Amygdala (tissue), 56 donors: ENCODE measurements at regions not wholly inside any gene's neighbourhood (a gene's known extent, or its start where the extent isn't known, plus 50 kb on each side); places are given as distances from the start of the nearest gene placed in this dataset.

Experiments used
- DNase-seq, 56 donors: peaks; one replicate each; lab custom pipeline; 2025; lab: John Stamatoyannopoulos, UW

DNA sequence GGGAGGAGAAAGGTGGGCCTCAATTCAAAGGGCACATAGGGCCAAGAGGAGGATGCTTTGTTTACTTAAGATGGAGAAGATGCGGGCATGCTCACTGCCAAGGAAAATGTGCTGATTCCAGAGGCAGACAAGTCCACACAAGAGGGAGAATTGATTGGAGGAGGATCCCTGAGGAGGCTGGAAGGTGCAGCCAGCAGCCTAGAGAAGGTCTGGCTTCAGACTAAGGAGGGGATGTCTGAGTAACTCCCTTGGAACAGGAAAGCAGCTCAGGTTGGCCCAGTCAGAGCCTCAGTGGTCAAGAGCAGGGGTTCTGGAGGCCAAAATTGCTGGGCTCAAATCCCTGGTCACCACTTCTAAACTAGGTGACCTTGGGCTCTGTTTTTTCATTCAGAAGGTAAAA, 265.5 kb upstream of the NCKAP5 start:
- no peak for DNase-seq

DNA sequence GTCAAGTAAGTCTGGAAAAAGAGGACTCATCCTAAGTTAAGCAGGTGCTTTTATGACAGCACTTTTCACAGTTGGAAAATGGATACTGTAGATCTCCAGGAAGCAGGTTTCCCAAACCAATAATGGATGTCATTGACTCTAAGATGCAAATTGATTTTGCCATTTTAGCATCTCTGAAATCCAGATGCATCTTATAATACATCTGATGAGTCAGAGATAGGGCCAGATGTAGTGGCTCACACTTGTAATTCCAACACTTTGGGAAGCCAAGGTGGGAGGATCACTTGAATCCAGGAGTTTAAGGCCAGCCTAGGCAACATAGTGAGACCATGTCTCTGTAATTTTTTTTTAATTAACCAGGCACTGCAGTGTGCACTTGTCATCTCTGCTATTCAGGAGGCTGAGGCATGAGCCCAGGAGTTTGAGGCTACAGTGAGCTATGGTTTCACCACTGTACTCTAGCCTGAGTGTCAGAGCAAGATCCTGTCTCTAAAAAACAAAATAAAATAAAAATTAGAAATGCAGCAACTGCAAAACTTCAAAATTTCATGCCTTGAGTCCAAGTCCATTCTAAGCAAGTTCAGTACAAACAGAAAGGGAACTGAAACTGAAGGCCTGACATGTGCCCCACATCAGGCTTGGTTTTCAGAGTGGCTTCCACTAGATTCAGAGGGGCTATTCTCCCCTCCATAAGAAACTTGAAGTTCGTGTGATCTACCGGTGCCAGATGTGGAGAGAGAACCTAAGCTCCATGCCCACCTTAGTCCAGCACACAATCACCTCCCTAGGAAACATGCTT, 267.8 kb upstream of the NCKAP5 start:
- DNase-seq, result no peak

DNA sequence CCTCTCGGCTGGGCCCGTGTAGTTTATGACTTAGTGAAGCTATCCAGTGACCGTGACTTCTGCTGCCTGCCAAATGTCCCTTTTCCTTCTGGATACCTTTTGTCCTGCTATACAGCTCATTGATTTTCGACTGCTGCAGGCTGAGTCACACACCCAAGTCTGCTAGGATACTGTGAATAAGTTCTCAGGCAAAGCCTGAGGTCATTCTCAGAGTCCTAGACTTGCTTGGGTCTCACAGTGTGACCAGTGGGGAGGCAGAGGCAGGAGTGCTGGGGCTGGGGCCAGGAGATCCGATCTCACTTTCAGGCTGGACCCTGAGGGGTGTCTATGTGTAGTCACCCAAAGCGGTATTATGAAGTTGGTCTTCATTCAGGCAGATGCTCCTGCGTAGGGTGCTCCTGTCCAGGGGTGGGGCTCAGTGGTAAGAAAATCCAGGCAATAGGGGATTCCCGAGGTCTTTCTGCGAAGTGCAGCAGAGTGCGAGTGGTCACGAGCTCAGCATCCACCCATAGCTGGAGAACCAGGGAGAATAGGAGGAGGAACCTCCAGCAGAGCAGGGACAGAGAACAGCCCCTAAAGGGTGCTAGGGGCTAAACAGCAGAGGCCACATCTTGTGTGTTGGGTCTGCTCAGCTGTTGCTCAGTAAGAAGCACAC, 268.6 kb upstream of the NCKAP5 start:
- DNase-seq, result no peak

DNA sequence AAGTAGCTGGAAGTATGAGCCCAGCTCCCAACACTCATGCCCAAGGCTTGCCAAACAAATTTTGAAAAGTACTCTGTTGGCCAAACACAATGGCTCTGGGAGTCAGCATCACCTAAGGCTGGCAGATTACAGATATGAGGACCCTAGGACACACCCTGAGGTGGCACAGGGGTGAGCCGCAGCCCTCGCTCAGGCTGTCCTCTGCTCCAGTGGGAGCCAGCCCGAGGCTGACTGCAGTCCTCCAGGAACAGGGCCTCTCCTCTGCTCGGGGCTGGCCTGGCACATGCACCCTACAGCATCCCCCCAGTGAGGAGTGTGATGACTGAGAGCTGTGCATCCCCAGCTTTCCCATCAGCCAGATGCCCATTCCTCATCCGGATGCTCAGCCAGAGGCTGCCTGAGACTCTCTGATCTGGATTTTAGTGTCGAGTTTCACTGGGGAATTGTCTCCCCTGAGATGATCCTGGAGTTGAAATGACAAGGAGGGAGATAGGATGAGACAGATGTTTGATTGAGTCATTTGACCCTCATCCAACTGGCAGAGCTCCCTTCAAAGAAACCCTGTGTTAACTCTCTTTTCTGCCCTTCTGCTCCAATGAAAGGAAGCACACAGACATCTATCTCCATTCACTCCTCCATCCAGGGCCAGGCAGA, 269.3 kb upstream of the NCKAP5 start:
- peak in 4 of 56 donors; percentile 5 to 23 (median 11) for DNase-seq

DNA sequence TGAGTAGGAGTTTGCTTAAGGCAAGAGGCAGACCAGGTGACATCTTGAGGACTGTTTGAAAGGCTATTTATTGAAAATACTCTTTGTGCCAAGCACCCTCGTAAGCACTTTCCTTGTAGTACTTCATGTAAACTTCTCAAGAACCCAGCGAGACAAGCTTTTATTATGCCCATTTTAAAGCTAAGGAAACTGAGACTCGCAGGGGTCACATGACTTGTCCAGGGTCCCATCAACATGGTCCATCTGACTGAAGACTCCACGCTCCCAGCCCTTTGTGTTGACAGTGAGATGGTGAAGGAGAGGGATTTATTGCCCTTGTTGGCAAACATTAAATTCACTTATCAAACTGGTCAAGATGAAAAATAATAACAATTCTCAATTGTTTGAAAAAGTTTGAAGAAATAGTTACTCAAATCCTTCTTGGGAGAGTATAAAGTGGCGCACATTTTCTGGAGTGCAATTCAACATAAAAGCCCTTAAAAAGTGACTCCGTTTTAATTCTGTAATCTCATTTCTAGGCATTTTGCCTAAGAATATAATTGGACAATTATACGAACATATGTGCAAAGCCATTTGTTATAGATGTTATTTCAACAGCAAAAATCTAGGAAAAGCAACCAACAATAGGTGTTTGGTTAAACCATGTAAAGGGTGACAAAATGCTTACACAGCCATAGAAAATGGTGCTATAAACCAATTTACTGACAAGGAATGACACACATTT, 270.5 kb upstream of the NCKAP5 start:
- DNase-seq, result no peak

DNA sequence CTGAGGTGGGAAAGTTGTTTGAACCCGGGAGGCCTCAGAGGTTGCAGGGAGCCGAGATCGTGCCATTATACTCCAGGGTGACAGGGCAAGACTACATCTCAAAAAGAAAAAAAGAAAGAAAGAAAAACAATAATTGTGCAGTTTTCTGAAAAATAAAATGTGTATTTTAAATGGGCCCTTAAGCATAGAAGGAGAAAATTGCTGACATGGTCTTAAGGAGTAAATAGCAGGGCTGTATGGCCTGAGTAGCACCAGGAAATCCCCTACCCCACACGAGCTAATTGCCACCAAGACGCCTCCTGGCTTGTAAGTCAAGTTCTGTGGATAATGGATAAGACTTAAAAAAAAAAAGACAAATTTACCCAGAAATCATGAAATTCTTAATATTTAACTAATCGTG, 271.4 kb upstream of the NCKAP5 start:
- no peak for DNase-seq

DNA sequence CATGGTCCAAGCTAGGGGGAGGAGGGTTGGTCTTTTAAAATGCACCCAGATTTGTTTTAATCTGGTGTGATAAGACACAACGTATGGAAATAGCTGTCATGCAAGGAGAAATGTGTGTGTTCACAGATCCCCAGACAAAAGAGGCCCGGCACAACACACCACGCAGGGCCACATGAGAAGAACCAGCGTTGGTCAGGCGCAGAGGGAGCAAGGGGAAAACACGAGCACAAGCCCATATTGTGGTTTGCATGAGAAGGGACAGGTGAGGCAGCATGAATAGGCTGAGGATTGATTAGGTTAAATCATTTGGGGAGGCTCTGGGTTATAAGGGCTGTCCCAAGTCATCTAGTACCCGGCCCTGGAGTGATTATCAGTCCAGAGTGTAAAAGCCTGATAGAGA, 272.5 kb upstream of the NCKAP5 start:
- no peak for DNase-seq

DNA sequence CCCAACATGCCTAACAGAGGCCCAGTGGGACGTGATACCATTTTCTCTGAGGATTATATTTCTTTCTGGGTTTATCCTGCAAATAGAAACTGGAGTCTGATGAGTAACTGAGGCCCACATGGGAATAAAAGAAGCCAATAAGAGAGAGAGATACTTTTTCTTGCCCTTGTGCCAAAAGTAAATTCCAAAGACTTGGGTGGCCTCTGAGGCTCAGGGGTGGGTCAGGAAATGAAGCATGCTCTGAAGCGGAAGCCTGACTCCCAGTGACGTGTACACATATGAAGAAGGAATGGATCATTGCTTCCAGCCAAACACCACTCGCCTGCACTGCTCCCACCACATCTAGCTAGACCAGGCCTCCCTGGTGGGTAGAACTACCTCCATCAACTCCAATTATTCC, 273.6 kb upstream of the NCKAP5 start:
- DNase-seq, result no peak

DNA sequence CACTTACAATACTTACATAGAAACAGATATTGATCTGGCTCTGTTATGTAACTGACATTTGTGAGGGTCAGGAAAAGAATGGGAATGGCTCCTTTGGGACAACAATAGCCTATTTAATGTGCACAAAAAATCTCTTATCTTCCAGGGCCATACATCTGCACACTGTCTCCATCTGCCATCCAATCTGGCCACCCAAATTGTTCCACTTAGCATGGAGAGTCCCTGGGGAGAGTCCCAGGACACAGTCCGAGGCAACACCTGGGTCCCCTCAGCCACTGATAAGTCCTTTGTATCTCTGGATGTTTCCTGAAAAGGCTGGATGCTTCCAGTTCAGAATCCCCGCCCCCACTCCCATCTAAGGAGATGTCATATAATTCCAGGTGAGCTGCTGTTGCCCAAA, 274.2 kb upstream of the NCKAP5 start:
- no peak for DNase-seq

DNA sequence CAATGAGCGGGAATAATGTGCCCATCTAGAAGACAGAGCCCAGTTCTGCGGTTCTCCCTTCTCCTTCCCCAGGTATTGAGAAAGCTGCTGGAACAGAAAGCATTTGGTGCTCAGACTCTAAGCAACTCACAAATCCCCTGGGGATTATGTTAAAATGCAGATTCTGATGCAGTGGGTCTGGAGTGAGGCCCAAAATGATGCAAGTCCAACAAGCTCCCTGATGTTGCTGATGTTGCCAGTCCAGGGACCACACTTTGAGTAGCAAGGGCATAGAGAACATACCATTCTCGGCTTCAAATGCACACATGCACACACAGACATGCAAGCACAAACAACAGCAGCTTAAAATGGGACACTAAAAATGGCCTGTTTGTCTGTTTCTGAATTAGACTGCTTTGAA, 274.8 kb upstream of the NCKAP5 start:
- DNase-seq, result no peak

DNA sequence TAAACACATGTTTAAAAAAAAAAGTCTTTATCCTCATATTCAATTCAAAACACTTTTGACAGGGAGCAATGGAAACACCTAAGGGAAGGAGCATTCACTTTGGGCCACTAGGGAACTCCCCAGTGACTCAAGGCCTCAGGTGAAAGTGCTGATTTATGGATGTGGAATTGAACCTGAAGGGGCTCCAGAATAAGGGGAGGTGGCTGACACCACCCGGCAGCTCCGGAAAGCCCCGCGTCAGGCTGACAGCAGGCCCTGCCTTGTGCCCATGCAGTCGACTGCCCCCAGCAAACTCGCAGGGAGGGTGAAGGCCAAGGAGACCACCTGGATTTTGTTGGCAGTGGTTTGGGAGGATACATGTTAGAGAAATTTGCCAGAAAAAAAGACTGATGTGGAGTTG, 275.3 kb upstream of the NCKAP5 start:
- no peak for DNase-seq

DNA sequence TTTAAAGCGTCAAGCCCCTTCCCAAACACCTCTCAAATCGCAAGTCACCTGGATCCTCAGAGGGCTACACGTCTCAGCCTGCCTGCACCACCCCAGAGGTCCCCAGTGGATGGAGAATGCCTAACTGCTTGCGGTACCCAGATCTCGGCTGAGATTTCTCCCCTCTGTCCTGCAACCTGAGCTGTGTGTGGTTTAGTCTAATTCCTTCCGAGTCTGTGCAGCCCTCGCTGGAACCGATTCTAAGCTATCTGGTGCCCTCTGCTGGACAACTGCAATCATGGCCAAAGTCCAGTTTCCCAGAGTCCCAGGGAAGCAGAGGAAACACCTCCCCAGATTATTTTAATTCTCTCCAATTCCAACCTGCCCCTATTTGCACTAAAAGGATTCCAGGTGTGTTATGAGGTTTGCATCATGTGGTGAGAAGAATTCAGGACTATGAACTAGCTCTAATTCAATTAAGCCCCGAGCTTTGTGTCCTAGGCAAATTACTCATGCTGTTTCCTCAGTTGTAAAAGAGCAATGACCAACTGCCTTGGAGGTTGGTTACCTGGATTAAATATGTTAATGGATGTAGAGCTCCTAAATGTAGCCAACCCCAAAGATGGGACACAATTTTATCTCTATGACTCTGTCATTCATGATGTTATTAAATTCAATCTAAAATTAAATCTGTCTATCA, 276.1 kb upstream of the NCKAP5 start:
- DNase-seq, result peak in 50 of 56 donors; percentile 4 to 83 (median 36)

DNA sequence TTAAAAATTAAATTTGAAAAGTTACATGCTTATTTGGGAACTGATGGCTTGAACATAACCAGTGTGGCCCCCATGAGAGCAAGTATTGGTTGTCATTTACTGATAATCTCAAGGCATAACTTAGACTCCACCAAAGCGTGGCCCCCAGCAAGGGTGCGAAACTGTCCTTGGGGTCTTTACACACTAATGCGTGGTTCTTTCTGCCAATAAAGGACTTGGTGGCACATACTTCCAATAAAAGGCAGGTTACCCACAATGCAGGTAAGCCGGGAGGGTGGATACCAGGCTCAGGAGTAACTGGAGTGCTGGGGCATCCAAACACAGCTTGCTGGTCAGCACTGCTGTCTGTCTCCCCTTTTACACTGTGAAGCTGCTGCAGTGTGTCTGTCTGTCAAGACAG, 278.2 kb upstream of the NCKAP5 start:
- no peak for DNase-seq

DNA sequence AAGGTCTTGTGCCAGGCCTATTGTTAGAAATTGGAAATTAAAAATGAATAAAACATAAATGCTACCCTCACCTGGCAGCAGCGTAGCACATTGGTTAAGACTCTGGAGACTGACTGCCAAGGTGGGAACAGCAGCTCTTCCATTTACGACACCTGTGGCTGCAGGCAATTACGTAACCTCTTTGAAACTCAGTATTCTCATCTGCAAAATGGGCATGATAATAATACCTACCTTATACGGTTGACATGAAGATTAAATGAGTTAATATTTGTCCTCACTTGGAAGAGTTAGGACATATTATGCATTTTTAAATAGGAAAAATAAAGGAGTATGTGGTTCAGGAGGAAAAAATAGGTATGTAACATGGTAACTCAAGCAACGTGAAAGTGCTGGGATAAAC, 279.3 kb upstream of the NCKAP5 start:
- no peak for DNase-seq

DNA sequence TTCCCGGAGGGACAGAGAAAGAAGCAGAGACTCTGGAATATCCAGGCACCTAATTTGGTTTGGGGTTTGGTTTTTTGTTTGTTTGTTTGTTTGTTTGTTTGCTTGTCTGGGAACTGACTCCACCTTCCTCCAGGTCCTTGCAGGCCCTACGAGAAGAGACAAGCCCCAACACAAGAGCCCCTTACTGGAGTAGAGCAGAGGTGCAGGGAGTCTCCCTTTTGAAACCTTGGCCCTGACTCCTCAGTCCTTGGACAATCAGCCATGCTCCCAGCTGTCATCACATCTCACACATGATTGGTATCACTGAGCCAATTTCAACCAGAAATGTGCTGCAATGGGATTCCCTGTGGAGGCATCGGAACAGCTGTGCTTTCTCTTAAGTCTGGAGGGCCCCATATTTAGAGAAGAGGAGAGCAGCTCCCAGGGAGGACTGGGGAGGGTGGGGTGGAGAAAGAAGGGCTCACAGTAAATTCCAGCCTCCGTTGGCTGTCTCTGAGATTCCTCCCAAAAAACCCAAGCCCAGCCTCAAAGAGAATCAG, 279.9 kb upstream of the NCKAP5 start:
- DNase-seq, result no peak

DNA sequence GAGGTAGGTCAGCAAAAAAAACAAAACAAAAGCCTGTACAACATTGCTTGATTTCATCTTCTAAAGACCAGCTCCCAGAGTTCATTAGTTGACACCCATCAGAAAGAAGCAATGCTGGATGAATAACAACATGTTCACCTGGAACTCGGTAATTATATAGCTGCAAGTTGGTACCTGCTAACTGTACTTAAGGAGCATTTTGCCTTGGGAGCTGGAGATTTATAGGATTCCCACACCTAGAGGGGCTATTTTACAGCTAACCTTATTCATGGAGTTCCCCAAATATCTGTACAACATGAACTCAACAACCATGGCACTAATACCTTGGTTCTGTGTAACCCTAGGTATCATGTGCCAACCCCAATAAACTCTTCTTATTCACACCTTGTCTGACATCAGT, 281.1 kb upstream of the NCKAP5 start:
- no peak for DNase-seq

DNA sequence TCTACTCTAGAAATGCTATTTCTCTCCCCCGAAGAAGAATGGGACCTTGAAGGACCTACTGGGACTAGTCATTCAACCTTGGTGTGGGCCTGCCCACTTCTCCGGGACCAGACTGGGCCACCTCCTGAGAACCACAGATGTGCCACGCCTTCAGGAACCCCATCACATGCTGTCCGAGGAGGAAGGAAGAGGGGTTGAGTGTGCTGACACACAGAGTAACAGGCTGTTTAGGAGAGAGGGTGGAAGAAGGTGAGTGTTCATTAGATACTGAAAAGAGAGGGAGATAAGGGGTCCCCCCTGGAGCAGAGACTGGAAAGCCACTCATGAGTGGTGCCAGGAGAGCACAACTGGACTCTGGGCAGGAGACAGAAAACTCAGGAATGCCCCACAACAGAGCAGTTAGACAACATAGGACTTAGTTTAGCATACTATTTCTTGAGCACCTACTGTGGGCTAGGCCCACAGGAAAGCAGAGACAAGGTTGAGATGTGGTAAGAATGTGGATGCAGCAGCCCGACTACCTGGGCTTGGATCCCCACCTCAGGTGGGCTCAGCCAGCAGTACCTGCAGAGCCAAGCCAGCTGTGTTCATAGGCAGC, 286.4 kb upstream of the NCKAP5 start:
- DNase-seq, result no peak

DNA sequence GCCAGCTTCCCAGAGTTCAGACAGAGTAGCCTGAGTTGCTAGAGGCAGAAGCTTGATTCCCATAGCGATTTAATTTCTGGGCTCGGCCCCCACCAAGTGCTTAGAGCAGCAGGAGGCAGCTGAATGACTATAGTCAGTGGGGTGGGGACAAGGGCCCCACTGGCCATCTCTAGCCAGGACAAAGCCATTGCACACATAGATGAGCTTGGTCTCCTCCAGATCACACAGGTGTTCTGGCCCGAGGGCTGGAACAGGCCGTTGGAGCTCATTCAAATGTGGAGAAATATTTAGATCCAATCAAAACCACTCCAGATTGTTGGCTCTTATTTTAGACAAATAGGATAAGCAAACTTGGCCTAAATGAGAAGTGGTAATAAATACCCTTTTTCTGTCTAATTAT, 287.3 kb upstream of the NCKAP5 start:
- no peak for DNase-seq

DNA sequence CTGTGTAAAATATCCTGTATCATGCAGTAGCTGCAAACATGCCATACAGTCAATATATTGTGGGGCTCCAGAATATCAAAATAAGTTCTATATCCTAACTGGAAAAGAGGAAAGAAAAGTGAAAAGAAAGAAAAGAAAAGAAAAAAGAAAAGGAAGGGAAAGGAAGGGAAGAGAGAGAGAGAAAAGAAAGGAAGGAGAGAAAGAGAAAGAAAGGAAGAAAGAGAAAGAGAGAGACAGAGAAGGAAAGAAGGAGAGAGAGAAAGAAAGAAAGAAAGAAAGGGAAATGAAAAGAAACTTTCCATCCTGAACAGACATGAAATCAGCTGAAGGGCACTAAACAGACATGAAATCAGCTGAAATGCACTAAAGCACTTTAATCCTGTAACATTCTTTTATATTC, 288.4 kb upstream of the NCKAP5 start:
- no peak for DNase-seq

DNA sequence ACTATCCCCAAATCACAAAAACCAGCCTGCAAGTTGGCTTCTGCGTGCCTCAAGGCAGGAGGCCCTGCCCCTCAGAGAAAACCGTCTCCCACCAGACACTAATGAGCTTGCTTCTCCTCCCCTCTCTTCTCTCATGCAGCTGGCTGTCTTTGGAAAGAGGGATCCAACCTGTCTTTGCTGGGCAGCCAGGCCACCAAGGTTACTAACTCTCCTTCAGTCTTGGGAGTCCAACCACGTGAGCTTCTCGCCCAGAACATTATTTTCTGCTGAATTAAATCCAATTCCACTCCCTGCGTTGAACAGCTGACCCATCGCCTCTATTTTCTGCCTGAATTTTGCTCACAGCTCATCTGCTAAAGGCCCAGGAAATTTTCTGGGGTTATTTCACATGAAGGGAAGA, 291.3 kb upstream of the NCKAP5 start:
- DNase-seq, result no peak
